Stomach (tissue), 4 donors: ENCODE measurements at regions not wholly inside any gene's neighbourhood (a gene's known extent, or its start where the extent isn't known, plus 50 kb on each side); places are given as distances from the start of the nearest gene placed in this dataset.

Experiments
- CTCF ChIP-seq, 7 experiments: fragments of 450-650 bp in 4 of 7; fragments of 200-600 bp in 3 of 7; sonication (generic) in 3 of 7; IDR thresholded peaks; one replicate each; pipeline ENCODE4 v1.5.1; 2016 to 2019; ENCODE audit warnings: antibody characterized with exemption in 7 of 7, control low read depth in 2 of 7, mild to moderate bottlenecking in 1 of 7
- POLR2A ChIP-seq, 4 donors: fragments of 450-650 bp; IDR thresholded peaks; one replicate each; pipeline ENCODE4 v1.6.1; 2016; ENCODE audit warnings: antibody characterized with exemption in 4 of 4, control low read depth in 2 of 4, mild to moderate bottlenecking in 1 of 4, moderate library complexity in 1 of 4

- TF ChIP-seq POLR2A (IDR thresholded peaks at IDR 0.05) (no peak), CTCF (IDR thresholded peaks at IDR 0.05) (no peak)
Measured at GRCh38 chr4:189129044-189129694, 811.5 kb upstream of the FRG1 start.
